ENCODE measurements at regions not wholly inside any gene's neighbourhood (a gene's known extent, or its start where the extent isn't known, plus 50 kb on each side); places are given as distances from the start of the nearest gene placed in this dataset.

- no peak for DNase-seq
These were observed 277.1 kb downstream of the IRS2 start for GRCh38 chr13:109509154-109509900.

GRCh38 chr13:109500146-109500773 lies 286.1 kb downstream of the IRS2 start:
- no peak for DNase-seq

GRCh38 chr13:109497917-109498316 lies 288.5 kb downstream of the IRS2 start:
- no peak for DNase-seq

- no peak for DNase-seq
These were observed 290.2 kb downstream of the IRS2 start for GRCh38 chr13:109496216-109496615.

- no peak for DNase-seq
These were observed 291.4 kb downstream of the IRS2 start for GRCh38 chr13:109494925-109495369.

GRCh38 chr13:109485136-109485794 lies 301.1 kb downstream of the IRS2 start:
- DNase-seq = no peak

GRCh38 chr13:109483284-109483683 lies 303.1 kb downstream of the IRS2 start:
- DNase-seq = no peak

GRCh38 chr13:109481040-109481439 lies 305.3 kb downstream of the IRS2 start:
- no peak for DNase-seq

GRCh38 chr13:109480011-109480955 lies 306.1 kb downstream of the IRS2 start:
- DNase-seq = no peak

GRCh38 chr13:109479534-109479933 lies 306.8 kb downstream of the IRS2 start:
- no peak for DNase-seq

GRCh38 chr13:109476001-109476400 lies 310.4 kb downstream of the IRS2 start:
- no peak for DNase-seq

GRCh38 chr13:109468123-109468522 lies 318.3 kb downstream of the IRS2 start:
- no peak for DNase-seq

GRCh38 chr13:109465148-109465547 lies 321.2 kb downstream of the IRS2 start:
- no peak for DNase-seq

GRCh38 chr13:109454167-109454917 lies 332.0 kb downstream of the IRS2 start:
- DNase-seq = no peak

- no peak for DNase-seq
These were observed 334.7 kb downstream of the IRS2 start for GRCh38 chr13:109451726-109452125.

- DNase-seq = no peak
These were observed 337.8 kb downstream of the IRS2 start for GRCh38 chr13:109448629-109449028.

GRCh38 chr13:109447667-109448066 lies 338.7 kb downstream of the IRS2 start:
- DNase-seq = no peak

- DNase-seq = no peak
These were observed 346.1 kb downstream of the IRS2 start for GRCh38 chr13:109440320-109440719.

GRCh38 chr13:109439813-109440212 lies 346.6 kb downstream of the IRS2 start:
- DNase-seq = no peak

GRCh38 chr13:109436841-109437240 lies 349.5 kb downstream of the IRS2 start:
- no peak for DNase-seq

- DNase-seq = no peak
These were observed 350.2 kb downstream of the IRS2 start for GRCh38 chr13:109436055-109436622.

- DNase-seq = no peak
These were observed 355.2 kb downstream of the IRS2 start for GRCh38 chr13:109431217-109431616.
